ENCODE measurements at regions not wholly inside any gene's neighbourhood (a gene's known extent, or its start where the extent isn't known, plus 50 kb on each side); places are given as distances from the start of the nearest gene placed in this dataset.

DNA sequence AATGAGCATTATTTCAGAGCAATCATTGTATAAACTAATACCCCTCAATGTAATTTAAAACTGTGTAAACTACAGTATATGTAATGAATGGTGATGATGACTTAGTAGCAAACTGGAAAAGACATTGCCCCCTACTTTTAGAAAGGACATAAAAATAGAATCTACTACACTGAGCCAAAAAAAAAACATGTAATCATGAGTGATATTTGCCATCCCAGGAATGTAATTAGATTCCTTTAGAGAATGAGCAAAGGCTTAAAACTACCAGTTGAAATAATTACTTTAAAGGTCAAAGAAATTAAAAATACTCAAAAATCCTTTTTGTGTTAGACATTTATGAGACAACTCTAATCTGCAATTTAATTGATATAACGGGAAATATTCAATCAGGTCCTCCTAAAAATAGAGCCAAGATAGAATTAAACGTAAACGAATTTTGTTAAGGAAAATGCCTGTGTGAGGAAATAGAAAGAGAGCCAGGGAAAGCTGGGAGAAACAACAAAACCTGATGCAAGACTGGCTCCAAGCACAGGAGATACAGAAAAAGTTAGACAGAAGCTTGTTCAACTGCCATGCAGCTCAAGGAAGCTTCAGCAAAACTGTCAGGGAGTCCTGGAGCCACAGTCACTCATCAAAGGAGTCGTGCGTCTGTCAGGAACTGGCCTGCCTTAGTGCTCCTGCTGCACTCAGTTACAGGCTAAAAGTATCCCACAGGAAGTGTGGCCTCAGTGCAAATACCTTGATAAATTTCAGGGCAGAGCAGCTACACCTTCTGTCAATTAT is 655.7 kb upstream of the INTU start:
- no peak for TF ChIP-seq YY1 (IDR thresholded peaks at IDR 0.05; ENCODE audit: insufficient read depth, insufficient read length)
- TF ChIP-seq ZNF274 (IDR thresholded peaks at IDR 0.05; ENCODE audit: low read depth, low read length) = no peak
